ENCODE measurements at regions not wholly inside any gene's neighbourhood (a gene's known extent, or its start where the extent isn't known, plus 50 kb on each side); places are given as distances from the start of the nearest gene placed in this dataset.
"Not testable (repeated sequence)": the region's sequence is repeated elsewhere in the genome, so short reads cannot be mapped to it uniquely, and the experiment has no call there.

DNA sequence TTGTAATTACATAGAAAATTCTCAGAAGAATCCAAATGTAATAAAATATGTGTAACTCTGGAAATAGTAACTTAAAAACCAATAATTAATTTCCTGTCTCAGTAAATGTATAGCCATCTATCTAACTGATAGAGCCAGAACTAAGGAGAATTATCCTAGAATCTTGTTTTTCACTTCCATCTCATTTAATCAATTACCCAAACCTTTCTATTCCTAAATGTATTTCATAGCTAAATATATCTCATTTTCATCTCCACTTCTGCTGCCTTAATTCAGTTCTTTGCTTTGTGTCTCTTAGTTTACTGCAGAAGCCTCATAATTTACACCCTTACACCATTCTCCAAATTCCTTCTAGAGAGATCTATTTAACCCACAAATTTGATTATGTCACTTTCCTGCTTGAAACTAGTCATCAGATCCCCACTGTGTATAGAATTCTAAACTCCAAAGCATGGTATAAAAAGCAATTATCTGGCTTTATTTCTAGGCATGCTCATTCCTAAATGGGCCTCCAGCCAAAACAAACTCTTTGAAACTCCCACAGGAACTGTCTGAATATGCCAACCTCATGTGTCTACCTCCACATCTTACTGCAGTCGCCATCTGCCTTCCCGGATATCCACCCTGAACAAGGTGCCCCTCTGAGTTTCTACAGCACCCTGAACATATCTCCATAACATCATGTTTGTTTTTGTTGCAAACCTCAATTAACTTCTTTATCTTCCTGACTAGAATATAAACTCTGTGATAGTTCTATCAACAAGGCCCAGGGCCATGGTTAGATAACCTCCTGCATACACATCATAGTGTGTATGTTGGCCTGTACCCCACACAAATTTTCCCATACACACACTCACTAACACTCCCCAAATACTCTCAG, 70.5 kb upstream of the ADTRP start:
- no peak for DNase-seq (ENCODE audit: low read depth)

DNA sequence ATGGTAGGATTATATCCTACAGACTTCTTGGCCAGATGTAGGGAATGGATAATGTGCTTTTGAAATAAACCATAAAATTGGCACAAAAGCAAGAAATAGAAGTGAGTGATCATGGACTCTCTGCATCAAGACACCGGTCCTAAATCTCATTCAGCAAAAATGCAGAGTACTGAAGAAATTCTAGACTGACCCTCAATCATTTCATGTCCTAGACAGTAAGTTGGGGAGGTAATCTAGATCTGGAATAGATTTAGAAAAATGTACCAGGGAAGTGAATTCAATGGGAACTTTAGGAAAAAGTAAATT, 69.7 kb upstream of the ADTRP start:
- DNase-seq (ENCODE audit: low read depth), result no peak

DNA sequence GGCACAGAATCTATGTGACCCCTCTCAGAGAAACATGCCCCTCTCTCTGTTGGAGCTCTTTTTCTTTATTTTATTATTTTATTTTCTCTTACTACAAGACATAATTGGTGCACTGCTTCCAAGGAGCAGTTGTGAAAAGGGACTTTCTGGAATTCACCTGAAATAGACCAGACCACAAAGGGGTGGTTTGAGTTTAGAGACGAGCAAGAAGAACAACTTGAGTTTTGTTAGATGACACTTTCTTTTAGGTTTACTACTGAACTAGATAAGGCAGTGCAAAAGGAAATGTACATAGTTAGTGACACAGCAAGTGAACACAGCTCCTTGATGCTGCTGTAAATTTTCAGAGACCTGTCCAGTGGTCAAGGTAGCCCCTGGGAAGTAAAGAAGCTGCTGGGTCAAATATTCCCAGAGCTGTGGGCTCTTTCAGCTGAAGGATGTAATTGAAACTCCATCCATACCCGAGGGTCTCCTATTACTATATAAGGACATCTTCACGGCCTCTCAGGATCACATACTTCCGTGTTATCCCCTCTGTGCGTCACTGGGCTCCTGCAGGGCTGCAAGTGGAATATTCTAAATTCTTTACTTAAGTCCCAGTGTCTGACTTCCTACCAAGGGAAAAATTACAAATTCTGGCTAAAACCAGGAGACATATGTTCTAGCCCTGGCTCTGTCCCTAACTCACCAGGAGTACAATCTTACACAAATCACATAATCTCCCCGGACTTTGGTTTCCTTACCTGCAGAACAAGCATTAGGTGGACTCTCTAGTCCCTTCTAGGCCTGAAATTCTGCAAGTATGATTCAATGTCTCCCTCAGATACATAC, 69.1 kb upstream of the ADTRP start:
- no peak for DNase-seq (ENCODE audit: low read depth)

DNA sequence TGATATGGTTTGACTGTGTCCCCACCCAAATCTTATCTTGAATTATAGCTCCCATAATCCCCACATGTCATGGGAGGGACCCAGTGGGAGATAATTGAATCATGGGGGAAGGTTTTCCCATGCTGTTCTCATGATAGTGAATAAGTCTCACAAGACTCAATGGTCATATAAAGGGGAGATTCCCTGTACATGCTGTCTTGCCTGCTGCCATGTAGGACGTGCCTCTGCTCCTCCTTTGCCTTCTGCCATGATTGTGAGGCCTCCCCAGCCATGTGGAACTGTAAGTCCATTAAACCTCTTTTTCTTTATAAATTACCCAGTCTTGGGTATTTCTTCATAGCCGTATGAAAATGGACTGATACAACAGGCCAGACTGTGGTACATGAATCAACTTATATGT, 68.5 kb upstream of the ADTRP start:
- DNase-seq (ENCODE audit: low read depth), result not testable (repeated sequence)

DNA sequence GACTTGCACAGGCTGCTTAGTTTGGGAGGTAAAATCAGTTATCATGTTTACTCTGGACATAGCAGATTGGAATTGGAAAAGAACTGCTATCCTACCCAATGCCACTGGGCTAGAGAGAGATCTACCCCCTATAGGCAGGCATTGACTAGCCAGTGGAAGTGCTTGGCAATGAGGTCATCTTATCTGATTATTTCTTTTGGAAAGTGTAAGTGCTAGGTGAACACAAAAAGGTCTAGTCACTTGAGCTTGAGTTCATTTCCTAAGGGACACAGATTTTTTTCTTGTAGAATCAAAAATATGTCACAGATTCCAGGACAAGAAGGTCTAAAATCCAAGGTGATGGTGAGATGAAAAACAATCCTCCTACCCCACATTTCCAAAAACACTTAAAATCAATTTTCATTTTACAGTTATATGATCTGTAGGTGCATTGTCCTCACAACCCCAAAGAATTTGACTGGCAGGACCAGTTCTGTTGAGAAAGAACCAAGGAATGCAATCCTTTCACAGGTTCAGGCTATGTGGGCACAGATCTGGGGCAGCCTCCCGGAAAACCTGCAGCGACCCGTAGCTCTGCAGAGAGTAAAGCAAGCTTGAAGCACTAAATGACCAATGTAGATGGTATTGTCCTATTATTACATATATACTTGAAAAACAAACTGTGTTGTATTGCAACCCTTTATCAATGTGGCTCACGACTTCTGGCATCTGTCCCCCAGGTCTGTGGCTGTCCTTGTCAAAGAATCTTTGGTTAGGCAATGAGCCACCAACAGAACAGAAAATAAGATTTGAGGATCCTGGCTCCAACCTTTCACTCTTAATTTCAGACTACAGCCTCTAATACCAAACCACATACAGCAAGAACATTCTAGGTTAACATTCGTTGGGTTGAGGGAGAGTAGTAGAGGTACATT, 67.3 kb upstream of the ADTRP start:
- no peak for DNase-seq (ENCODE audit: low read depth)

DNA sequence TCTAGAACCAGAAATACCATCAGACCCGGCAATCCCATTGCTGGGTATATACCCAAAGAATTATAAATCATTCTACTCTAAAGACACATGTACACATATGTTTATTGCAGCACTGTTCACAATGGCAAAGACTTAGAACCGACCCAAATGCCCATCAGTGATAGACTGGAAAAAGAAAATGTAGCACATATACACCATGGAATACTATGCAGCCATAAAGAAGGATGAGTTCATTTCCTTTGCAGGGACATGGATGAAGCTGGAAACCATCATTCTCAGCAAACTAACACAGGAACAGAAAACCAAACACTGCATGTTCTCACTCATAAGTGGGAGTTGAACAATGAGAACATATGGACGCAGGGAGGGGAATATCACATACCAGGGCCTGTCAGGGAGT, 64.2 kb upstream of the ADTRP start:
- not testable (repeated sequence) for DNase-seq (ENCODE audit: low read depth)

DNA sequence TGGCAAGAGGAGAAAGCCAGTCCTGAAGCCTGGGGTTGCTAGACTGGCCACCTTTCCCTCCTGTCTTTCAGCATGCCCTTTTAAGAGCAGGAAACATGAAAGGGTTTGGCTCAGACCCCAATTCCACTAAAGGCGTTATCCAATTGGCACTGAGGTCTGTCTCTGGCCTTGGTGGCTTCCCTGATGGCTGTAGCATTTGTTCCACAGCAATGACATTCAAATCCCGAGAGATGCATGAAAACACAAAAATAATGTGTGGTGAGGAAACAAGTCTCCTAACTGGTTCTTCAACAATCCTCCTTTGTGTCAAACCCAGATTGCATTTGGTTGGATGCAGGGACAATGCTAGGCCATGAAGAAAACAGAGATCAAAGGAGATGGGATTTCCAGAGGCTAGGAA, 56.5 kb upstream of the ADTRP start:
- no peak for DNase-seq (ENCODE audit: low read depth)

DNA sequence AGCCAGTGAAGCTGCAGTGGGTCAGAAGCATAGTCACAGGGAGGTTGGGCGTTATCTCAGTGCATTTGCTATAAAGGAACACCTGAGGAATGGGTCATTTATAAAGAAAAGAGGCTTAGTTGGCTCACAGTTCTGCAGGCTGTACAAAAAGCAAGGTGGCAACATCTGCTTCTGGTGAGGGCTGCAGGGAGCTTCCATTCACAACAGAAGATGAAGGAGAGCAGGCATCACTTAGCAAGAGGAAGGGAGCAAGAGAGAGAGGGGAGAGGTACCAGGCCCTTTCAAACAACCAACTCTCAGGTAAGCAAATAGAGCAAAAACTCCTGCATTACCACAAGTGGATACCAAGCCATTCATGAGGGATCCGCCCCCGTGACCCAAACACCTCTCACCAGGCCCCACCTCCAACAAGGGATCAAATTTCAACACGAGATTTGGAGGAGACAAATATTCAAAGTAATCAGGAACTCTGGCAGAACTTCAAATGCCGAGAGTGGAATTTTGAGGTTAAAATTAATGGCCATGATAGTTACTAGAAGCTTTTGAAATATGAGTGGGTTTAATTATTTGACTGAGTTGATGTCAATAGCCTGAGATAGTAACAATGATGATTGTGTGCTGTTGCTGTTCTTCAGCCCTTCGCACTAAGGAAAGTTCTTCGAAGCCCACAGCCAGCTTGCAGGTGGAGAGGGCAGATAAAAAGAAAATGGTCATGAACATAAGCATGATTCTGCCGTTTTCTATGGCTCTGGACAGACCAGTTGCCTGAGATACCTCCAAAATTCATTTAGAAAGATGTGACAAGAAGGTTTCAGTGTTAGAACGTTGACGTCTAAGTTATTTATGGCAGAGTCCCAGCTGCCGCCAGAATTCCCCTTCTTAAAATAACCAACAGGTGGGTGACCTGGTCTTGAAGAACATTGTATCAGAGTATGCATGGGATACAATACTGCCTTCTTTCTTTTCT, 55.3 kb upstream of the ADTRP start:
- no peak for DNase-seq (ENCODE audit: low read depth)

DNA sequence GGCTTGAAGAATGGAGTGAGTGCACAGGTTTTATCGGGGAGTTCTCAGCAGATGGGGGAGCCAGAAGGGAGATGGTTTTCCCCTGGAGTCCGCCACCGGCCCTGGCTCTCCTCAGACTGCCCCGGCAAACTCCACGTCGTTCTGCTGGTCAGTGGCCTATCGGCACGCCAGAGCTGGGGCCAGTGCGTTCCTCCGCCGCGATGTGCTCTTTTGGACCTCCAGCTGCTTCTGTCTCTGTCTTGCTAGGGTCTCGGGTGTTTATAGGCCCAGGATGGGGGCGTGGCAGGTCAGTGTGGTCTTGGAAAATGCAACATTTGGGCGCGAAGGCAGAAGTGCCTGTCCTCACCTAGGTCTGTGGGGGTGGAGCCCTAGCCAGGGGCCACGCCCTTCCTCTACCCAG, 53.0 kb upstream of the ADTRP start:
- DNase-seq (ENCODE audit: low read depth), result no peak

DNA sequence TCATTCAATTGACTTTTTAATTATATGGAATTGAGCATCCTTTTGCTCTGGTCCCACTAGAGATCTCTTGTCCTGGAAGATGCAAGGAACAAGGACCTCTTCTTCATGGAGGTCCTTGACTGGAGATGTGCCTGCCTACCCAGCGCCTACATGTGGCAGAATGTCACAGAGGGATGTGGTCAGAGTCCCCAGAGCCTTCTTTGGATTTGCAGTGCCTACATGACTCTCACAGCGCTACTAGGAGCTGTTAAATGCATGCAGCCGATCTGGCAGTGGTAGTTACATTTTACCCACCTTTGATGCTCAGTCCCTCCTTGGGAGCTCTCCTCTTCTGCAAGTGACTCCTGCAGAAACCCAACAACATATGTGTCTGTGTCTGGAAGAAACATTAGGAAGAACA, 51.9 kb upstream of the ADTRP start:
- no peak for DNase-seq (ENCODE audit: low read depth)

DNA sequence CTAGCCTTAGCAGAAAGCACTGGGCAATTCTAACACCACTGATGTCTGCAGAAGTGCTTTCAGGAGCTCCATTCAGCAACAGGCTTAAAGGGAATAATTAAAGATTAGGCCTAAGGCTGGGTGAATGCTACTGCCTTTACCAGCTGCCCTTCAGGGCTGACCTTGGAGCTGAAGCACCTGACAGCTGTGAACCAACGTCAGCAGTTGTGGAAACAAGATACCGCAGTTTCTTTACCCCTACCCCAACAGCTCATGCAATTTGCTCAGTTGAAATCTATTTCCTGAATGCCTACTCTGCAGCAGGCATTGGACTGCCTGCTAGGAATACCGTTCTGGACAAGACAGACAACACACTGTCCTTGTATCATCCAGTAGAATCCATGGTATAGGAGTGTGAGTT, 51.5 kb upstream of the ADTRP start:
- no peak for DNase-seq (ENCODE audit: low read depth)

DNA sequence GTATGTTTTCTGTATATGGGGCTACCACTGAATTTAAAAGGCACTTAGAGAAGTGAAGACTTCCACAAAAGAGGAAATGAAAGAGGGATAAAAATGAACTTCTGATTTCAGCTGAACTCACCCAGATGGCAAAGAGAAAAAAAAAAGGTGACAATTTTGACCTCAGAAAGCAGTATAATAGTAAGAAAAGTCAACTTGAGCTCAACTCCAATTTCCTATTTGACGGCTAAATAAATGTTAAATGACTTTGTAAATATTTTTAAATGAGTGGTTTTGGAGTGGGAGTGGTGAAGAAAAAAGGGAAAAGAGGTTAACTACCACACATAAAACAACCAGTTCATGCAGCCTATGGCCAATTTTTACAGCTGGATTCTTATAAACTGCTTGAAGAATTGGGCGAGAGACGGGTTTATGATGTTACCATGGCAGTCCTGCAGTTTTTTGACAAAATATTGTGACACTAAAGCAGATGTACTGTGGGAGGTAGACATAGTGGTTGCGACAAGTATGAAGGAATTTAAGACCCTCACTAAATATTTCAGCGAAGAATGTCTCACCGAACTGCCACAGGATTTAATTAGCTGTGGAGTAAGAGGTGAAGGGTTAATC, 49.8 kb upstream of the ADTRP start:
- no peak for DNase-seq (ENCODE audit: low read depth)

Measured in HS-5 (cell line).